ENCODE measurements at regions not wholly inside any gene's neighbourhood (a gene's known extent, or its start where the extent isn't known, plus 50 kb on each side); places are given as distances from the start of the nearest gene placed in this dataset.

GRCh38 chr12:19792028-19792427 is 352.7 kb downstream of the AEBP2 start:
- no peak overlapping the region for H2BK5ac ChIP-seq (ENCODE audit: low read depth, low read length, poor library complexity, severe bottlenecking)
- H3K4me2 ChIP-seq (ENCODE audit: low read depth, low read length), result no peak overlapping the region
- ChIA-PET CTCF (no interaction called here), POLR2A (ENCODE audit: unreplicated experiment) (no interaction called here)
- no peaks in the 10 kb centered on the region for H3K9me1 ChIP-seq (ENCODE audit: insufficient read depth, low read length)
- H3K18ac ChIP-seq (ENCODE audit: low read depth, low read length), result no peak overlapping the region
- no peak overlapping the region for H2AFZ ChIP-seq (replicated peaks; ENCODE audit: low read length, poor library complexity)
- intact Hi-C loops (cut with micrococcal nuclease) (no loop called here), dilution Hi-C loops (cut with HindIII; ENCODE audit: low sequenced_read_pairs, unreplicated experiment) (no loop called here), in situ Hi-C loops (cut with MboI; ENCODE audit: low sequenced_read_pairs) (no loop called here)
- no peaks in the 10 kb centered on the region for H3K9me3 ChIP-seq (ENCODE audit: control insufficient read depth, insufficient read depth, low read length)
- no peak overlapping the region for H2BK15ac ChIP-seq (ENCODE audit: low read depth, low read length)
- no peak overlapping the region for H4K8ac ChIP-seq (ENCODE audit: low read depth in 2 of 2, low read length in 2 of 2)
- H2AK5ac ChIP-seq (ENCODE audit: low read depth, low read length), result no peak overlapping the region
- H3K36me3 ChIP-seq (ENCODE audit: control insufficient read depth, insufficient read depth, low read length), result no peaks in the 10 kb centered on the region
- H3K27me3 ChIP-seq (ENCODE audit: control insufficient read depth, insufficient read depth, low read length), result no peaks in the 10 kb centered on the region
- H3K9ac ChIP-seq (ENCODE audit: low read depth, low read length), result no peak overlapping the region
- H2BK20ac ChIP-seq (ENCODE audit: low read depth, low read length), result no peak overlapping the region
- no peak overlapping the region for H3K23ac ChIP-seq (ENCODE audit: low read depth, low read length)
- no peak overlapping the region for H2AK9ac ChIP-seq (replicated peaks; ENCODE audit: low read depth, low read length, poor library complexity)
- H3K4ac ChIP-seq (ENCODE audit: low read depth, low read length), result no peak overlapping the region
- no peaks in the 10 kb centered on the region for H3K79me1 ChIP-seq (ENCODE audit: low read depth in 1 of 2, low read length in 2 of 2)
- no peak for DNase-seq
- no peak overlapping the region for H3K4me3 ChIP-seq (ENCODE audit: insufficient read depth, low read depth, low read length)
- TF ChIP-seq MXI1 (IDR thresholded peaks at IDR 0.05; ENCODE audit: borderline replicate concordance, low read depth, low read length), result no peak
- no peak for TF ChIP-seq USF2 (IDR thresholded peaks at IDR 0.05; ENCODE audit: low read depth, low read length)
- TF ChIP-seq MAFK (IDR thresholded peaks at IDR 0.05; ENCODE audit: low read depth, low read length), result no peak
- TF ChIP-seq RCOR1 (IDR thresholded peaks at IDR 0.05; ENCODE audit: insufficient replicate concordance, low read length), result no peak
- H2BK120ac ChIP-seq (ENCODE audit: low read depth, low read length), result no peak overlapping the region
- no peak overlapping the region for H3K56ac ChIP-seq (ENCODE audit: extremely low read depth, insufficient read depth, low read length)
- no peak for ATAC-seq (ENCODE audit: low read depth)
- H3K14ac ChIP-seq (replicated peaks; ENCODE audit: low read depth, low read length), result no peak overlapping the region
- H3K27ac ChIP-seq (ENCODE audit: insufficient read depth, low read length), result no peak overlapping the region
- H3K4me1 ChIP-seq (ENCODE audit: control insufficient read depth, insufficient read depth, low read length), result no peaks in the 10 kb centered on the region
- H4K91ac ChIP-seq (ENCODE audit: insufficient read depth, low read depth, low read length), result no peak overlapping the region
- no peak overlapping the region for H4K5ac ChIP-seq (ENCODE audit: low read depth, low read length)
- no peaks in the 10 kb centered on the region for H4K20me1 ChIP-seq (ENCODE audit: insufficient read depth, low read length)
- no TSS peak for BruUV-seq (replicated peaks)
